MCF 10A (cell line): ENCODE measurements at regions not wholly inside any gene's neighbourhood (a gene's known extent, or its start where the extent isn't known, plus 50 kb on each side); places are given as distances from the start of the nearest gene placed in this dataset.

ENCODE experiments used
- BruUV-seq: library from RNA; stranded (reverse); fragments of 400-500 nt; replicated peaks from 2 replicates; lab custom pipeline; 2021; lab: Mats Ljungman, UMichigan
- CTCF ChIA-PET: fragments of 300-600 bp; sonication (Branson Sonifier 250); formaldehyde crosslinking; extraction: SDS; loops from one replicate; lab custom pipeline; 2021; ENCODE audit warnings: antibody characterized with exemption, inconsistent platforms; lab: Yijun Ruan, JAX
- POLR2A ChIA-PET: fragments of 300-600, 350-650 bp; sonication (Branson Sonifier 250); formaldehyde crosslinking; extraction: SDS; loops from one replicate; lab custom pipeline; 2020; ENCODE audit warnings: antibody characterized with exemption, inconsistent platforms; lab: Yijun Ruan, JAX
- DNase-seq: peaks from one replicate; pipeline ENCODE4 v3.0.0-alpha.2; 2018; ENCODE audit not compliant: unreplicated experiment
- H3K27ac Mint-ChIP-seq: one replicate; pipeline ENCODE4 v1.8.0; 2022; ENCODE audit warnings: mild to moderate bottlenecking, low read depth, mixed read lengths; ENCODE audit not compliant: unreplicated experiment
- H3K27me3 Mint-ChIP-seq: one replicate; pipeline ENCODE4 v1.8.0; 2022; ENCODE audit warnings: mixed read lengths; ENCODE audit not compliant: insufficient read depth, unreplicated experiment
- H3K36me3 Mint-ChIP-seq: one replicate; pipeline ENCODE4 v1.8.0; 2022; ENCODE audit warnings: mild to moderate bottlenecking, moderate library complexity, mixed read lengths; ENCODE audit not compliant: insufficient read depth, unreplicated experiment
- H3K4me1 Mint-ChIP-seq: one replicate; pipeline ENCODE4 v1.8.0; 2022; ENCODE audit warnings: mixed read lengths; ENCODE audit not compliant: insufficient read depth, unreplicated experiment
- H3K4me3 Mint-ChIP-seq: one replicate; pipeline ENCODE4 v1.8.0; 2022; ENCODE audit warnings: mild to moderate bottlenecking, moderate library complexity, mixed read lengths; ENCODE audit not compliant: unreplicated experiment
- H3K9me3 Mint-ChIP-seq: one replicate; pipeline ENCODE4 v1.8.0; 2022; ENCODE audit warnings: mixed read lengths; ENCODE audit not compliant: unreplicated experiment
- intact Hi-C: fragments of 100-400 bp; cut with micrococcal nuclease; formaldehyde crosslinking; loops from 2 replicates; pipeline ENCODE4 v1.14.1; 2022
- TF ChIP-seq, protein P1 (sequence below): fragments of 200-600 bp; IDR thresholded peaks from one replicate; pipeline ENCODE4 v1.8.0; 2022; ENCODE audit warnings: antibody characterized with exemption, mild to moderate bottlenecking; ENCODE audit not compliant: unreplicated experiment

DNA sequence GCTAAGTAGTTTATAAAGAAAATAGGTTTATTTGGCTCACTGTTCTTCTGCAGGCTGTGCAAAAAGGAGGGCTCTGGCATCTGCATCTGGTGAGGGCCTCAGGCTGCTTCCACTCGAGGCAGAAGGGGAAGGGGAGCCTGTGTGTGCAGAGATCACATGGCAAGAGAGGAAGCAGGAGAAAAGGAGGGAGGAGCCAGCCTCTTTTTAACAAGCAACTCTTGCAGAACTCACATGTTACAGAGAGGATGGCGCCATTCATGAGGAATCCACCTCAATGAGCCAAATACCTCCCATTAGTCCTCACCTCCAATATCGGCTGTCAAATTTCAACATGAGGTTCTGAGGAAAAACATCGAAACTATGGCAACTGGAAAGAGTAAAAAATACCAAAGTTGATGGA is 666.6 kb upstream of the SLC35B3 start:
- Mint-ChIP-seq H3K27ac (no peak overlapping the region), H3K36me3 (peaks cover 6% of the 10 kb centered on the region), H3K4me1 (no peaks in the 10 kb centered on the region), H3K27me3 (no peaks in the 10 kb centered on the region), H3K4me3 (no peak overlapping the region), H3K9me3 (no peaks in the 10 kb centered on the region)
- ChIA-PET CTCF (no interaction called here), POLR2A (no interaction called here)
- no TSS peak for BruUV-seq
- DNase-seq = no peak
- intact Hi-C loops = no loop called here
- TF ChIP-seq, protein P1, sequence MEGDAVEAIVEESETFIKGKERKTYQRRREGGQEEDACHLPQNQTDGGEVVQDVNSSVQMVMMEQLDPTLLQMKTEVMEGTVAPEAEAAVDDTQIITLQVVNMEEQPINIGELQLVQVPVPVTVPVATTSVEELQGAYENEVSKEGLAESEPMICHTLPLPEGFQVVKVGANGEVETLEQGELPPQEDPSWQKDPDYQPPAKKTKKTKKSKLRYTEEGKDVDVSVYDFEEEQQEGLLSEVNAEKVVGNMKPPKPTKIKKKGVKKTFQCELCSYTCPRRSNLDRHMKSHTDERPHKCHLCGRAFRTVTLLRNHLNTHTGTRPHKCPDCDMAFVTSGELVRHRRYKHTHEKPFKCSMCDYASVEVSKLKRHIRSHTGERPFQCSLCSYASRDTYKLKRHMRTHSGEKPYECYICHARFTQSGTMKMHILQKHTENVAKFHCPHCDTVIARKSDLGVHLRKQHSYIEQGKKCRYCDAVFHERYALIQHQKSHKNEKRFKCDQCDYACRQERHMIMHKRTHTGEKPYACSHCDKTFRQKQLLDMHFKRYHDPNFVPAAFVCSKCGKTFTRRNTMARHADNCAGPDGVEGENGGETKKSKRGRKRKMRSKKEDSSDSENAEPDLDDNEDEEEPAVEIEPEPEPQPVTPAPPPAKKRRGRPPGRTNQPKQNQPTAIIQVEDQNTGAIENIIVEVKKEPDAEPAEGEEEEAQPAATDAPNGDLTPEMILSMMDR = no peak

DNA sequence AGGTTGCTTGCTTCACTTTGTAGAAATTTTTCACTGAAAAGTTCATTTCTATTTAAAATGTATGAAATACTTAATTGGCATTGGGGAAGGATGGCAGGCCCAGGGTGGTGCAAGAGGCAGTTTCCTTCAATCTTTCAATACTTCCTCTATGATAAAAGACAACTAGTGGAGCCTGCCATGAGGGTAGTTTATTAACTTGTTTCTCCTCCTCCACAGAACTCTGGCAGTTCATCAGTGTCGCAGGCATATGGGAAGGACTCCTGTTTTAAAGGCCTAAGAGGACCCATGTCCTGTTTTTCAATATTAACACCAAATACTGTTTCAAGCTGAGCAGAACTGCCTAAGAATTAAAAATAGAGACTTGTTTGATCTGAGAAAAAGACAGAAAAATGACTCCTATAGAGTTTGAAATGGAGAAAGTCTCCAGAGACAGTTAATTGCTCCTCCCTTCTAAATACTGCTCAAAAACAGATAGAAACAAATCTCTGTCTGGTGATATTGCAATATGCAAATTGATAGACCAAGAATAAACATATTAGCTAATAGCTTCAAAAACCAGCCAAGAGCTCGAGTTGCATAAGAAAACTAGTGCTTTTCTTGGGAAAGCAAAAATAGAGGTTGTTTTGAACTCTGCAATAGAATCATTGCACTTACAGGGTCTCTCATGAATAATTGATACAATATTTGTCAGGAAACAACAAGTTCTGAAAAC is 665.7 kb upstream of the SLC35B3 start:
- no peaks in the 10 kb centered on the region for H3K9me3 Mint-ChIP-seq
- intact Hi-C loops = no loop called here
- TF ChIP-seq, protein P1 = no peak

DNA sequence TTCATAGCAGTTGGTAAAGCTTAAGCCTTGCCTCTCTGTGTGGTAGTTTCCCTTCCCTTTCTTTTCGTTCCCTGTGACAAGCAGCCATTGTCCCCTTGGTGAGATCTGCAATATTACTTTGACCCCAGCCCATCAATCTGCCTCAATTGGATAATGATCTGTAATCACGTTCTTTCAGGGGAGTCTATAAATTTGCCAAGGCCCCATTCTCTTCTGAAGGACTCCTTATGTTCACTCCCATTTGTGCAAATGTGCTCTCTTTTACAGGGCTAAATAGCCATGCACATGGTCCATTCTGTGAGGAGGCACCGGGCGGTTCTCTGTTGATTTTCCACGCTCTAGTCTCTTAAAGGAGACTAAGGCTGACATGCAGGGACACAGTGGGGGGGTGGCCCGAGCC is 660.4 kb upstream of the SLC35B3 start:
- Mint-ChIP-seq H3K4me3 (no peak overlapping the region), H3K27ac (no peak overlapping the region), H3K9me3 (no peaks in the 10 kb centered on the region), H3K36me3 (no peaks in the 10 kb centered on the region), H3K27me3 (no peaks in the 10 kb centered on the region), H3K4me1 (no peaks in the 10 kb centered on the region)
- DNase-seq = no peak
- POLR2A ChIA-PET = no interaction called here
- CTCF ChIA-PET = interaction anchor here (0.6 kb wide), 1 partner anchor 9 kb away, joined by 3 read pairs; no protein-coding TSS in a partner anchor
- no TSS peak for BruUV-seq
- intact Hi-C loops = no loop called here
- TF ChIP-seq, protein P1 = no peak

More for the DNA sequence above, 665.7 kb upstream of the SLC35B3 start:
- Mint-ChIP-seq H3K27me3 (no peaks in the 10 kb centered on the region), H3K4me3 (no peak overlapping the region), H3K27ac (no peak overlapping the region), H3K36me3 (peaks cover 6% of the 10 kb centered on the region), H3K4me1 (no peaks in the 10 kb centered on the region)
- no peak for DNase-seq
- ChIA-PET POLR2A (interaction anchor here (0.6 to 0.7 kb wide), 2 partner anchors 12 to 303 kb away, joined by 3 read pairs; no protein-coding TSS in a partner anchor), CTCF (interaction anchor here (0.6 kb wide), 1 partner anchor 262 kb away, joined by 3 read pairs; no protein-coding TSS in a partner anchor)
- BruUV-seq = no TSS peak

DNA sequence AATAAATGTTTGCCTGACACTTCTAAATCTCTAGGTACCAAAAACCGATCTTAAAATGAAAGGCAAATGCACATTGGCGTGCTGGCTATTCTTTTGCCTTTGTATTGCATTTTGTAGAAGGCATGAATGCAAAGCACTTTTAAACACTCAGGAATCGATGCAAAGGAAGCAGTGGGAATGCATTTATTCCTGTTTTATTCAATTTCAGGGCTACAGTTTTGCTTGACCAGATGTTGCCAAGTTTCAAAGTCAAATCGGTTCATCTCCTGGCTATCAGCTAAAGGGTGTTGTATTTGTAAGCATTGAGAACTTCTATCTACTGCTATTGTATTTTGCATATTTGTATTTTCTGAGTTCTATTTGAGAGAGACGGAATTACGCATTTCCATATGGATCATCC is 659.8 kb upstream of the SLC35B3 start:
- TF ChIP-seq, protein P1 = no peak
- Mint-ChIP-seq H3K4me1 (no peaks in the 10 kb centered on the region), H3K27ac (no peak overlapping the region), H3K36me3 (no peaks in the 10 kb centered on the region), H3K9me3 (no peaks in the 10 kb centered on the region), H3K4me3 (no peak overlapping the region), H3K27me3 (no peaks in the 10 kb centered on the region)
- CTCF ChIA-PET = interaction anchor here (0.6 kb wide), 1 partner anchor 10 kb away, joined by 3 read pairs; no protein-coding TSS in a partner anchor
- POLR2A ChIA-PET = no interaction called here
- no peak for DNase-seq
- intact Hi-C loops = no loop called here
- BruUV-seq = no TSS peak
